Panc1 (cell line): ENCODE measurements at regions not wholly inside any gene's neighbourhood (a gene's known extent, or its start where the extent isn't known, plus 50 kb on each side); places are given as distances from the start of the nearest gene placed in this dataset.

Source experiments
- ATAC-seq: fragments of 200-7000 bp; cut with Tn5 transposase; 2 replicates; pipeline ENCODE4 v1.9.1; 2020; ENCODE audit warnings: mild to moderate bottlenecking, moderate library complexity
- BruUV-seq: library from RNA; stranded (reverse); fragments of 400-500 nt; replicated peaks from 2 replicates; lab custom pipeline; 2021; lab: Mats Ljungman, UMichigan
- CTCF ChIA-PET: fragments of 300-600 bp; sonication (Branson Sonifier 250); formaldehyde crosslinking; loops from one replicate; lab custom pipeline; 2022; ENCODE audit warnings: antibody characterized with exemption; lab: Charles Lee
- POLR2A ChIA-PET: fragments of 300-600 bp; sonication (Branson Sonifier 250); formaldehyde crosslinking; loops from one replicate; lab custom pipeline; 2022; ENCODE audit warnings: antibody characterized with exemption; lab: Charles Lee
- DNase-seq: peaks from one replicate; pipeline ENCODE4 v3.0.0-alpha.2; 2010; ENCODE audit warnings: low read depth, low spot score
- H3K27ac ChIP-seq: 2 replicates; pipeline ENCODE4 v1.5.1; 2011; ENCODE audit warnings: mild to moderate bottlenecking, low read length, inconsistent platforms
- H3K27me3 ChIP-seq: fragments of 200-500 bp; sonication (Bioruptor generic); 2 replicates; pipeline ENCODE4 v1.6.0; 2014; ENCODE audit warnings: low read length, inconsistent platforms; ENCODE audit not compliant: control insufficient read depth, insufficient read depth
- H3K36me3 ChIP-seq: fragments of 200-500 bp; sonication (Bioruptor generic); 2 replicates; pipeline ENCODE4 v1.5.1; 2014; ENCODE audit warnings: inconsistent platforms, mild to moderate bottlenecking, low read length, moderate library complexity; ENCODE audit not compliant: control insufficient read depth, insufficient read depth
- H3K4me1 ChIP-seq: 2 replicates; pipeline ENCODE4 v1.5.1; 2011; ENCODE audit warnings: inconsistent platforms, mild to moderate bottlenecking, low read length, moderate library complexity; ENCODE audit not compliant: control insufficient read depth, insufficient read depth
- H3K4me3 ChIP-seq, 2 experiments: 2 replicates each; pipeline ENCODE4 v1.5.1; 2011 to 2012; ENCODE audit warnings: low read depth in 2 of 2, low read length in 2 of 2, mild to moderate bottlenecking in 2 of 2, inconsistent platforms in 1 of 2, moderate library complexity in 1 of 2
- H3K9me3 ChIP-seq: fragments of 200-500 bp; sonication (Bioruptor generic); 2 replicates; pipeline ENCODE4 v1.5.1; 2014; ENCODE audit warnings: low read depth, mild to moderate bottlenecking, inconsistent platforms, low read length, moderate library complexity; ENCODE audit not compliant: control insufficient read depth, insufficient read depth
- POLR2AphosphoS5 ChIP-seq: IDR thresholded peaks from 2 replicates; pipeline ENCODE4 v1.6.1; 2012; ENCODE audit warnings: mild to moderate bottlenecking, low read depth, low read length, moderate library complexity
- SIN3A ChIP-seq: IDR thresholded peaks from 2 replicates; pipeline ENCODE4 v1.6.1; 2012; ENCODE audit warnings: low read depth, mild to moderate bottlenecking, low read length, moderate library complexity, borderline replicate concordance; ENCODE audit not compliant: insufficient read depth
- TCF7L2 ChIP-seq: IDR thresholded peaks from 2 replicates; pipeline ENCODE4 v1.6.1; 2011; ENCODE audit warnings: mild to moderate bottlenecking, low read depth, low read length, inconsistent platforms
- in situ Hi-C: cut with HindIII; loops from 2 replicates; pipeline ENCODE4 v1.10.0; 2016; ENCODE audit warnings: low sequenced_read_pairs, low pct_unique_long_range_greater_than_20kb
- intact Hi-C: fragments of 100-400 bp; cut with micrococcal nuclease; formaldehyde crosslinking; loops from one replicate; pipeline ENCODE4 v1.10.0; 2022; ENCODE audit not compliant: unreplicated experiment
- TF ChIP-seq, protein P1 (sequence below): fragments of 450-650 bp; IDR thresholded peaks from 2 replicates; pipeline ENCODE4 v1.5.1; 2017; ENCODE audit warnings: mild to moderate bottlenecking
- TF ChIP-seq, protein P2 (sequence below), 2 experiments: IDR thresholded peaks; 2 replicates each; pipeline ENCODE4 v1.6.1; 2011 to 2012; ENCODE audit warnings: low read depth in 2 of 2, control low read depth in 1 of 2, low read length in 1 of 2, mild to moderate bottlenecking in 1 of 2, moderate library complexity in 1 of 2; ENCODE audit not compliant: insufficient read depth in 1 of 2

- TF ChIP-seq POLR2AphosphoS5 = no peak
- TF ChIP-seq, protein P1, sequence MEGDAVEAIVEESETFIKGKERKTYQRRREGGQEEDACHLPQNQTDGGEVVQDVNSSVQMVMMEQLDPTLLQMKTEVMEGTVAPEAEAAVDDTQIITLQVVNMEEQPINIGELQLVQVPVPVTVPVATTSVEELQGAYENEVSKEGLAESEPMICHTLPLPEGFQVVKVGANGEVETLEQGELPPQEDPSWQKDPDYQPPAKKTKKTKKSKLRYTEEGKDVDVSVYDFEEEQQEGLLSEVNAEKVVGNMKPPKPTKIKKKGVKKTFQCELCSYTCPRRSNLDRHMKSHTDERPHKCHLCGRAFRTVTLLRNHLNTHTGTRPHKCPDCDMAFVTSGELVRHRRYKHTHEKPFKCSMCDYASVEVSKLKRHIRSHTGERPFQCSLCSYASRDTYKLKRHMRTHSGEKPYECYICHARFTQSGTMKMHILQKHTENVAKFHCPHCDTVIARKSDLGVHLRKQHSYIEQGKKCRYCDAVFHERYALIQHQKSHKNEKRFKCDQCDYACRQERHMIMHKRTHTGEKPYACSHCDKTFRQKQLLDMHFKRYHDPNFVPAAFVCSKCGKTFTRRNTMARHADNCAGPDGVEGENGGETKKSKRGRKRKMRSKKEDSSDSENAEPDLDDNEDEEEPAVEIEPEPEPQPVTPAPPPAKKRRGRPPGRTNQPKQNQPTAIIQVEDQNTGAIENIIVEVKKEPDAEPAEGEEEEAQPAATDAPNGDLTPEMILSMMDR = no peak
- no peak for TF ChIP-seq TCF7L2
- TF ChIP-seq, protein P2, sequence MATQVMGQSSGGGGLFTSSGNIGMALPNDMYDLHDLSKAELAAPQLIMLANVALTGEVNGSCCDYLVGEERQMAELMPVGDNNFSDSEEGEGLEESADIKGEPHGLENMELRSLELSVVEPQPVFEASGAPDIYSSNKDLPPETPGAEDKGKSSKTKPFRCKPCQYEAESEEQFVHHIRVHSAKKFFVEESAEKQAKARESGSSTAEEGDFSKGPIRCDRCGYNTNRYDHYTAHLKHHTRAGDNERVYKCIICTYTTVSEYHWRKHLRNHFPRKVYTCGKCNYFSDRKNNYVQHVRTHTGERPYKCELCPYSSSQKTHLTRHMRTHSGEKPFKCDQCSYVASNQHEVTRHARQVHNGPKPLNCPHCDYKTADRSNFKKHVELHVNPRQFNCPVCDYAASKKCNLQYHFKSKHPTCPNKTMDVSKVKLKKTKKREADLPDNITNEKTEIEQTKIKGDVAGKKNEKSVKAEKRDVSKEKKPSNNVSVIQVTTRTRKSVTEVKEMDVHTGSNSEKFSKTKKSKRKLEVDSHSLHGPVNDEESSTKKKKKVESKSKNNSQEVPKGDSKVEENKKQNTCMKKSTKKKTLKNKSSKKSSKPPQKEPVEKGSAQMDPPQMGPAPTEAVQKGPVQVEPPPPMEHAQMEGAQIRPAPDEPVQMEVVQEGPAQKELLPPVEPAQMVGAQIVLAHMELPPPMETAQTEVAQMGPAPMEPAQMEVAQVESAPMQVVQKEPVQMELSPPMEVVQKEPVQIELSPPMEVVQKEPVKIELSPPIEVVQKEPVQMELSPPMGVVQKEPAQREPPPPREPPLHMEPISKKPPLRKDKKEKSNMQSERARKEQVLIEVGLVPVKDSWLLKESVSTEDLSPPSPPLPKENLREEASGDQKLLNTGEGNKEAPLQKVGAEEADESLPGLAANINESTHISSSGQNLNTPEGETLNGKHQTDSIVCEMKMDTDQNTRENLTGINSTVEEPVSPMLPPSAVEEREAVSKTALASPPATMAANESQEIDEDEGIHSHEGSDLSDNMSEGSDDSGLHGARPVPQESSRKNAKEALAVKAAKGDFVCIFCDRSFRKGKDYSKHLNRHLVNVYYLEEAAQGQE (IDR thresholded peaks at IDR 0.05; ENCODE audit: insufficient read depth in 1 of 2, low read depth in 2 of 2, low read length in 1 of 2) = no peak
- no peak for TF ChIP-seq SIN3A
- ATAC-seq = no peak
- no peak overlapping the region for H3K4me3 ChIP-seq
- intact Hi-C loops (no loop called here), in situ Hi-C loops (no loop called here)
- no peak for DNase-seq
- no peak overlapping the region for H3K27ac ChIP-seq
- CTCF ChIA-PET = no interaction called here
- no peaks in the 10 kb centered on the region for H3K9me3 ChIP-seq
- no peaks in the 10 kb centered on the region for H3K27me3 ChIP-seq
- no TSS peak for BruUV-seq
- POLR2A ChIA-PET = no interaction called here
- no peaks in the 10 kb centered on the region for H3K4me1 ChIP-seq
- H3K36me3 ChIP-seq = no peaks in the 10 kb centered on the region
These were observed 119.9 kb upstream of the HS3ST1 start for GRCh38 chr4:11548597-11549082.

DNA sequence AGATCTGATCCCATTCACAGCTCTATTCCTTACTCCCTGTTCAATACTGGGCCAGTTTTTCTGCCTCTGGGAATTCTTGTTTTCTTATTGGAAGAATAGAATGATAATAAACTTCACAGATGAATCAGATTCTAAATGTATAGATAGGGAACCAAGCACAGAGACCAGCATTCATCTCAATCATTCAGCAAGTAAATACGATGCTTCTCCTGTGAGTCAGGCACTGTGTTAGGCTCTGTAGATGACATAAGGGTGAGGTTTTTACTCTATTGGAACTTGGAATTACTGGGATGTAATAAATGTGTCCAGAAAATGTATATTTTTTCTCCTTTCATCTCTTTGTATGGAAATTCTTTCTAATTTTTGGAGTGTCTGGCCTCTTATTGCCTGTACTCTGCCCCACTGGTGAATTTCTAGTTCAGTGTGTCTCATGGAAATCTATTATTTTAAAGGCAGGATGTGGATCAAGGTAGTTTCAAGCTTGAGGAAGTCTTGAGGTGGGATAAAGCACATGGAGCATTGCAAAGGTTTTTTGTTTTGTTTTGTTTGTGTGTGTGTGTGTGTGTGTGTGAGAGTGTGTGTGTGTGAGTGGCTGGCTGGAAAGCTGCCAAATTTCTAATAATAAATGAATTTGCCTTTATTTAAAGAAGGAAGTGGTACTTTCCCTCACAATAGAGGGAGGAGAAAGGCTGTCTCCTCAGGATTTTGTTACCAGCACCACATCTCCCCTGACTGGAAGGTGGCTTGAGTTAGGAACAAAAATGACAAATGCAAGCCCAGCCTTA, 117.9 kb upstream of the HS3ST1 start:
- no peaks in the 10 kb centered on the region for H3K36me3 ChIP-seq
- in situ Hi-C loops = no loop called here
- ChIA-PET POLR2A (no interaction called here), CTCF (no interaction called here)
- no peak for ATAC-seq
- no peak overlapping the region for H3K4me3 ChIP-seq
- H3K27me3 ChIP-seq = no peaks in the 10 kb centered on the region
- TF ChIP-seq, protein P1 = no peak
- no TSS peak for BruUV-seq
- intact Hi-C loops = no loop called here
- no peak overlapping the region for H3K27ac ChIP-seq
- H3K4me1 ChIP-seq = no peaks in the 10 kb centered on the region
- H3K9me3 ChIP-seq = no peaks in the 10 kb centered on the region
- DNase-seq = no peak
